Kidney epithelial cell (primary cell): ENCODE measurements at regions not wholly inside any gene's neighbourhood (a gene's known extent, or its start where the extent isn't known, plus 50 kb on each side); places are given as distances from the start of the nearest gene placed in this dataset.
"Not testable (repeated sequence)": the region's sequence is repeated elsewhere in the genome, so short reads cannot be mapped to it uniquely, and the experiment has no call there.

Experiments used
- DNase-seq: peaks from one replicate; pipeline ENCODE4 v3.0.0-alpha.2; 2010; ENCODE audit warnings: low read depth
- H3K27me3 ChIP-seq: 2 replicates; pipeline ENCODE4 v1.6.0; 2011; ENCODE audit warnings: low read length; ENCODE audit not compliant: control insufficient read depth, insufficient read depth
- H3K36me3 ChIP-seq: 2 replicates; pipeline ENCODE4 v1.5.1; 2011; ENCODE audit warnings: low read length; ENCODE audit not compliant: control insufficient read depth, insufficient read depth
- H3K4me3 ChIP-seq: 2 replicates; pipeline ENCODE4 v1.5.1; 2011; ENCODE audit warnings: low read depth, mild to moderate bottlenecking, control low read depth, low read length
- TF ChIP-seq, protein P1 (sequence below): IDR thresholded peaks from 2 replicates; pipeline ENCODE4 v1.5.1; 2011; ENCODE audit warnings: mild to moderate bottlenecking, moderate library complexity, low read length, control low read depth, inconsistent platforms; ENCODE audit not compliant: insufficient read depth, poor library complexity, severe bottlenecking

DNA sequence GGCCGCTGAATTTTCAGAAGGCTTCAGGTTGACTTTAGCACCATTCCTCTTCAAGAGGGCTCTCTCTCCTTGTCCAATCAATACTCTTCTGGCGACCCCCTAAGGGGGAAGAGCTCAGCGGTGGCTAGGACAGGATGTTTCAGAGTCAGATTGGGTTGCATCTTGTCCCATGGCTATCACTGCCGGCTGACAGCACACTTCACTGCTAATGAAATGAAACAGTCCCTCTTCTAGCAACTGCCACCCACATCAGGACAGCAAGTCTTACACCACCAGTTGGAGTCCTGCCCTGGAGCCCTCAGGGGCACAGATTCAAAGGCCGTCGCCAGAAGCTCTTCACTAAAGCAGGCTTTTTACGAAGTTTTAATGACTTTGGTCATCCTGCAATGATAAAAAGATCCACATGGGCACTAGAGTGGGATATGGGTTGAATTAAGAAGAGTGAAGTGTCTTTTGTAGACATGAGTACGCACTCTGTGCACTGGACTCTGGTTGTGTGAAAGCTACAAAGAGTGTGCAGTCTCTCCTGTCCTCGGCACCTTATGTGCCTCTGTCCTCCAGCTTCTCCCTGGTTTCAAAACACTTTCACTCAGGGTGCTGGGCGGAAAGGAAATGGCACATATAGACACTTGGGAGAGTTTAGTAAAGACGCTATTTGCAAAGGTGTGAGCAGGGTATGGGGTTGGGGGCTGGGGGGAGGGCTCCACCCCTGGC, 66.1 kb upstream of the SLC22A16 start:
- DNase-seq = no peak
- TF ChIP-seq, protein P1, sequence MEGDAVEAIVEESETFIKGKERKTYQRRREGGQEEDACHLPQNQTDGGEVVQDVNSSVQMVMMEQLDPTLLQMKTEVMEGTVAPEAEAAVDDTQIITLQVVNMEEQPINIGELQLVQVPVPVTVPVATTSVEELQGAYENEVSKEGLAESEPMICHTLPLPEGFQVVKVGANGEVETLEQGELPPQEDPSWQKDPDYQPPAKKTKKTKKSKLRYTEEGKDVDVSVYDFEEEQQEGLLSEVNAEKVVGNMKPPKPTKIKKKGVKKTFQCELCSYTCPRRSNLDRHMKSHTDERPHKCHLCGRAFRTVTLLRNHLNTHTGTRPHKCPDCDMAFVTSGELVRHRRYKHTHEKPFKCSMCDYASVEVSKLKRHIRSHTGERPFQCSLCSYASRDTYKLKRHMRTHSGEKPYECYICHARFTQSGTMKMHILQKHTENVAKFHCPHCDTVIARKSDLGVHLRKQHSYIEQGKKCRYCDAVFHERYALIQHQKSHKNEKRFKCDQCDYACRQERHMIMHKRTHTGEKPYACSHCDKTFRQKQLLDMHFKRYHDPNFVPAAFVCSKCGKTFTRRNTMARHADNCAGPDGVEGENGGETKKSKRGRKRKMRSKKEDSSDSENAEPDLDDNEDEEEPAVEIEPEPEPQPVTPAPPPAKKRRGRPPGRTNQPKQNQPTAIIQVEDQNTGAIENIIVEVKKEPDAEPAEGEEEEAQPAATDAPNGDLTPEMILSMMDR = no peak
- H3K27me3 ChIP-seq = no peaks in the 10 kb centered on the region
- H3K36me3 ChIP-seq = no peaks in the 10 kb centered on the region
- H3K4me3 ChIP-seq = no peak overlapping the region

DNA sequence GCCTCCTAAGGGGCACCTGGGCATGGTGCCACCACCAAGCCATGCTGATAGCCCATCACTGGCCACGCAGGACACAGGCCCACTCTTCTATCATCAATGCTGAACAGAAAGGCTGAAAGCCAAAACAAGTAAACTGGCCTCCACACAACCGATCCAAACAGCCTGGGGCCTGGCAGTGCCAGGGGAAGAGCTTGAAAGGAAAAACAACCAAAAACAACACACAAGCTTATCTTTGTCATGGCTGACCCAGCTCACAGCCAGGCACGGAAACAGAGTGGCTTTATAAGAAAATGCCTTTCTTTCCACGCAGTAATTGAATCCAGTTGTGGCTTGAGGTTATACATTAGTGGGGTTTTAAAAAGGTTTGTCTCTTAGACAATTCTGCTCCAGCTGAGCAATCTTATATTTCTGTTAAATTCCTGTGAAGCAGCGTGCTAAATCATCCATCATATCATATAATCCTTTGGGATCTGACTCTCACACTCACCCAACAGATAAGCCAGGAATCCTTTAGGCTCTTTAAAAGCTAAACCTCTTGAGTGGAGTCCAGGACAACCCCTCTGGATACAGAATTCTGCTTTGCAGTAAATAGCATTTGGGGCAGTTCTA, 65.4 kb upstream of the SLC22A16 start:
- no peak for DNase-seq
- TF ChIP-seq, protein P1 = no peak
- H3K36me3 ChIP-seq = no peaks in the 10 kb centered on the region
- H3K27me3 ChIP-seq = no peaks in the 10 kb centered on the region
- no peak overlapping the region for H3K4me3 ChIP-seq

DNA sequence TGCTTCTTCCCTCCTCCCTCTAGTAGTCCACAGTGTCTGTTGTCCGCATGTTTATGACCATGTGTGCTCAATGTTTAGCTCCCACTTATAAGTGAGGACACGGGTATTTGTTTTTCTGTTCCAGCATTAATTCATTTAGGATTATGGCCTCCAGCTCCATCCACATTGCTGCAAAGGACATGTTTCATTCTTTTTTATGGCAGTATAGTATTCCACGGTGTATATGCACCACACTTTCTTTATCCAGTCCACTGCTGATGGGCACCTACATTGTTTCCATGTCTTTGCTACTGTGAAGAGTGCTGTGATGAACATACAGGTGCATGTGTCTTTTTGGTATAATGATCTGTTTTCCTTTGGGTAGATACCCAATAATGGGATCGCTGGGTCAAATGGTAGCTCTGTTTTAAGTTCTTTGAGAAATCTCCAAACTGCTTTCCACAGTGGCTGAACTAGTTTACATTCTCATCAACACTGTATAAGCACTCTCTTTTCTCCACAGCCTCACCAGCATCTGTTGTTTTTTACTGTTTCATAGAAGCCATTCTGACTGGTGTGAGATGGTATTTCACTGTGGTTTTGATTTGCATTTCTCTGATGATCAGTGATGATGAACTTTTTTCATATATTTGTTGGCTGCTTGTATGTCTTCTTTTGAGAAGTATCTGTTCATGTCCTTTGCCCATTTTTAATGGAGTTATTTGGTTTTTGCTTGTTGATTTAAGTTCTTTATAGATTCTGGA, 63.0 kb upstream of the SLC22A16 start:
- not testable (repeated sequence) for H3K4me3 ChIP-seq, H3K36me3 ChIP-seq, H3K27me3 ChIP-seq, DNase-seq

- DNase-seq = no peak
- Histone ChIP-seq H3K4me3 (no peak overlapping the region), H3K27me3 (no peaks in the 10 kb centered on the region), H3K36me3 (no peaks in the 10 kb centered on the region)
- TF ChIP-seq, protein P1 = no peak
Measured at GRCh38 chr6:110538416-110539160, 62.2 kb upstream of the SLC22A16 start.

DNA sequence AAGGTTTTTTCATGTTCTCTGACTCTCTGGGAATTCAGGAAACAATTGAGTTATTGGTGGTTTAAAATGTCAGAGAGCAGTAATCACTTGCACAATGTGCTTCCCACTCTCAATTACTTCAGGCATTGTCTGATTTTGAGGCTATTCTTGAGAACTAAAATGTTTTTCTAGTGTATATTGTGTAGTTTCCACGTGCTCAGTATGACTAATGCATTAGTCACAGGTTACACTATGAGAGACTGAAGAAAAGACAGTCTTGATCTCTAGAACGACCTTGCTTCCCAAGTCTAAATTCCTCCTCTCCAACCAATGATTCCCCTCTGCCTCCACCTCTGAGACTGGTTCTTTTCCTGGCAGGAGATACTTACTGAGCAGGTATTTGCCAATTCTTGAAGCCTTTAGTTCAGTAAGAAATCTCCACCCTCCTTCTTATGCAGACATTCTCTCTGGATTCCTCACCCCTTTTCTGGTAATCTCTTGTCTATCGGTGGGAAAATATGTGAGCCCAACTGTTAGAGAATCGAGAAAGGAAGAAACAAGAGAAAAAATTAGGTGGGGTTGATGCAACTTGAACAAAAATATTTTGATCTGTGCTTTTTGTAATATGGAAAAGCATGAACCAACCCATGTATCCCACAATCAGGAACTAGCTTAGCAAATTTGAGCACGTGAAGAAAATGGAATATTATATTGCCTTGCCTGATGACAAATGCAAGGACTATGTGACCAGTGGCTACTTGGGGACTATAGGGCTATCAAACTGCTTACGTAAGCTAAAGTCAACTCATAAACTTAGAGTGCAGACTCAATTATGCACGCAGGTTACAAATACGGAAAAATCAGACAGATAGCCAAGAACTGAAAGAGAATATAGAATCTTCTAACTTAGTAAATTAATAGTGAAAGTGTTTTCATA, 61.1 kb upstream of the SLC22A16 start:
- peak; percentile 96 for DNase-seq
- Histone ChIP-seq H3K4me3 (no peak overlapping the region), H3K36me3 (no peaks in the 10 kb centered on the region), H3K27me3 (no peaks in the 10 kb centered on the region)
- TF ChIP-seq, protein P1 = no peak
